ENCODE measurements at regions not wholly inside any gene's neighbourhood (a gene's known extent, or its start where the extent isn't known, plus 50 kb on each side); places are given as distances from the start of the nearest gene placed in this dataset.

DNA sequence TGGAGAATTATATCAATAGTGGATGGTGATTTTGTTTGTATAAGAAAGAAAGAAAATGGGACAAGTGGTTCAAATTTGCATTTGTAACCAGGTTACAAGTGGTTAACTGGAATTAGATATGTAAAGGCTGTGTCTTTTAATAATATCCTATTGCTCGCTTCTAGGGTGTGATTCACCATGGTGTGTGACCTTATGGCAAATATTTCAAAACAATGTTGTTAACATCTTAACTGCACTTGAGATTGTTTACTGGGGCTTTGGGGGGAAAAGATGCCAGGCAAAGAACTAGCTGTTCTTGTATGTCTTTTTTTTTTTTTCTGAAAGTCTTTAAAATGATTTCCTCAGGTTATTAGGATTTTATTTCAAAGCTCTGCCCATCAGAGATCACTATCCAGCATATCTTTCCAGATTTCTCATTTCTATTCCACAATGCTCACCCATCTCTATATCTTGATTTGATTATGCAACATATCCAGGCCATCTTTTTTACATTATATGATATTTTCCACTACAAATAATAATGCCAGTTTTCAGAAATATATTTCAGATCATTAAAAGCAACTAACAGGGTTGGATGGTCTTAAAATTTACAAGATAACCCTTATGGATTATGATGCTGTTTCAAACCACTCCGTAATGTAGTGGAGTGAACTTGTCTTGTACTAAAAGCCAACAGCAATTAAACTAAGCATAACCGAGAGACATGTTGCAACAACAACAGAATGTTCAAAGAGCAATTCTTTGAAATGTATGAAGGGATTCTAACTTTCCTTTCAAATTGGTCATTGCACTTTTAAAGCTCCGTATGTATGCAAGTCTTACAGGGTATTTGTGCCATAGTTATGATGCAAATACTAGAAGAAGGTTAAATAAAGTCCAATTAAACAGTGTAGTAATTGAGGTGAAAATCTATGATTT, 341.5 kb upstream of the ETAA1 start:
- TF ChIP-seq EZH2phosphoT487 (IDR thresholded peaks at IDR 0.05; ENCODE audit: borderline replicate concordance, low read length): no peak
- TF ChIP-seq, protein P1, sequence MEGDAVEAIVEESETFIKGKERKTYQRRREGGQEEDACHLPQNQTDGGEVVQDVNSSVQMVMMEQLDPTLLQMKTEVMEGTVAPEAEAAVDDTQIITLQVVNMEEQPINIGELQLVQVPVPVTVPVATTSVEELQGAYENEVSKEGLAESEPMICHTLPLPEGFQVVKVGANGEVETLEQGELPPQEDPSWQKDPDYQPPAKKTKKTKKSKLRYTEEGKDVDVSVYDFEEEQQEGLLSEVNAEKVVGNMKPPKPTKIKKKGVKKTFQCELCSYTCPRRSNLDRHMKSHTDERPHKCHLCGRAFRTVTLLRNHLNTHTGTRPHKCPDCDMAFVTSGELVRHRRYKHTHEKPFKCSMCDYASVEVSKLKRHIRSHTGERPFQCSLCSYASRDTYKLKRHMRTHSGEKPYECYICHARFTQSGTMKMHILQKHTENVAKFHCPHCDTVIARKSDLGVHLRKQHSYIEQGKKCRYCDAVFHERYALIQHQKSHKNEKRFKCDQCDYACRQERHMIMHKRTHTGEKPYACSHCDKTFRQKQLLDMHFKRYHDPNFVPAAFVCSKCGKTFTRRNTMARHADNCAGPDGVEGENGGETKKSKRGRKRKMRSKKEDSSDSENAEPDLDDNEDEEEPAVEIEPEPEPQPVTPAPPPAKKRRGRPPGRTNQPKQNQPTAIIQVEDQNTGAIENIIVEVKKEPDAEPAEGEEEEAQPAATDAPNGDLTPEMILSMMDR (IDR thresholded peaks at IDR 0.05; ENCODE audit: low read depth, low read length, poor library complexity, severe bottlenecking): no peak
